ENCODE measurements at regions not wholly inside any gene's neighbourhood (a gene's known extent, or its start where the extent isn't known, plus 50 kb on each side); places are given as distances from the start of the nearest gene placed in this dataset.

GRCh38 chr4:3391422-3391821, 50.3 kb upstream of the HGFAC start:
- DNase-seq, result no peak
- Histone ChIP-seq H4K20me1 (ENCODE audit: insufficient read depth) (no peaks in the 10 kb centered on the region), H3K9me2 (no peaks in the 10 kb centered on the region), H3K9ac (no peak overlapping the region), H3F3A (replicated peaks; ENCODE audit: insufficient read depth) (no peaks in the 10 kb centered on the region), H3K4me3 (ENCODE audit: low read depth in 2 of 2, low read length in 1 of 2) (no peak overlapping the region), H2AFZ (ENCODE audit: low read depth) (no peak overlapping the region), H3K4me2 (no peak overlapping the region), H3K4me1 (ENCODE audit: control insufficient read depth in 1 of 2, insufficient read depth in 2 of 2, low read depth in 1 of 2, low read length in 1 of 2) (peaks cover 0 to 4% of the 10 kb centered on the region in 2 experiments; a peak in 1 of 4 replicates), H3K79me2 (ENCODE audit: insufficient read depth) (no peaks in the 10 kb centered on the region; the same call in 1 of the 2 replicates), H3K27me3 (ENCODE audit: insufficient read depth) (no peaks in the 10 kb centered on the region), H3K27ac (ENCODE audit: low read depth in 2 of 2, low read length in 1 of 2) (no peak overlapping the region), H3K9me3 (no peaks in the 10 kb centered on the region), H3K36me3 (replicated peaks in 1 of 2; ENCODE audit: control insufficient read depth in 1 of 2, insufficient read depth in 2 of 2, low read length in 1 of 2) (no peaks in the 10 kb centered on the region)
- POLR2A ChIA-PET, result no interaction called here
- TF ChIP-seq TEAD4 (IDR thresholded peaks at IDR 0.05; ENCODE audit: borderline replicate concordance, insufficient read depth) (no peak), FOSL2 (IDR thresholded peaks at IDR 0.05; ENCODE audit: borderline replicate concordance, low read depth) (no peak), FOXJ3 (CRISPR knock-in tag; IDR thresholded peaks at IDR 0.05) (no peak), FOXM1 (IDR thresholded peaks at IDR 0.05; ENCODE audit: low read depth) (no peak), NFIC (IDR thresholded peaks at IDR 0.05; ENCODE audit: borderline replicate concordance) (no peak), EZH2phosphoT487 (IDR thresholded peaks at IDR 0.05; ENCODE audit: borderline replicate concordance, low read depth) (no peak), USF1 (IDR thresholded peaks at IDR 0.05; ENCODE audit: borderline replicate concordance, low read depth) (no peak), SIN3A (IDR thresholded peaks at IDR 0.05; ENCODE audit: borderline replicate concordance, low read depth, low read length) (no peak), TAF1 (IDR thresholded peaks at IDR 0.05; ENCODE audit: borderline replicate concordance, low read depth, low read length) (no peak), JUND (IDR thresholded peaks at IDR 0.05) (no peak)
- TF ChIP-seq, protein P1, sequence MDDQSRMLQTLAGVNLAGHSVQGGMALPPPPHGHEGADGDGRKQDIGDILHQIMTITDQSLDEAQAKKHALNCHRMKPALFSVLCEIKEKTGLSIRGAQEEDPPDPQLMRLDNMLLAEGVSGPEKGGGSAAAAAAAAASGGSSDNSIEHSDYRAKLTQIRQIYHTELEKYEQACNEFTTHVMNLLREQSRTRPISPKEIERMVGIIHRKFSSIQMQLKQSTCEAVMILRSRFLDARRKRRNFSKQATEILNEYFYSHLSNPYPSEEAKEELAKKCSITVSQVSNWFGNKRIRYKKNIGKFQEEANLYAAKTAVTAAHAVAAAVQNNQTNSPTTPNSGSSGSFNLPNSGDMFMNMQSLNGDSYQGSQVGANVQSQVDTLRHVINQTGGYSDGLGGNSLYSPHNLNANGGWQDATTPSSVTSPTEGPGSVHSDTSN (IDR thresholded peaks at IDR 0.05), result no peak
- CTCF ChIA-PET, result interaction anchor here (1.6 to 1.9 kb wide), 2 partner anchors 52 to 89 kb away, joined by 3 to 5 read pairs; no protein-coding TSS in a partner anchor
- WGBS (ENCODE audit: low lambda C conversion rate), result 94% methylated on average over 9 of the region's 9 CpGs

Measured in SK-N-SH (cell line).